ENCODE measurements at regions not wholly inside any gene's neighbourhood (a gene's known extent, or its start where the extent isn't known, plus 50 kb on each side); places are given as distances from the start of the nearest gene placed in this dataset.
"Not testable (repeated sequence)": the region's sequence is repeated elsewhere in the genome, so short reads cannot be mapped to it uniquely, and the experiment has no call there.

DNA sequence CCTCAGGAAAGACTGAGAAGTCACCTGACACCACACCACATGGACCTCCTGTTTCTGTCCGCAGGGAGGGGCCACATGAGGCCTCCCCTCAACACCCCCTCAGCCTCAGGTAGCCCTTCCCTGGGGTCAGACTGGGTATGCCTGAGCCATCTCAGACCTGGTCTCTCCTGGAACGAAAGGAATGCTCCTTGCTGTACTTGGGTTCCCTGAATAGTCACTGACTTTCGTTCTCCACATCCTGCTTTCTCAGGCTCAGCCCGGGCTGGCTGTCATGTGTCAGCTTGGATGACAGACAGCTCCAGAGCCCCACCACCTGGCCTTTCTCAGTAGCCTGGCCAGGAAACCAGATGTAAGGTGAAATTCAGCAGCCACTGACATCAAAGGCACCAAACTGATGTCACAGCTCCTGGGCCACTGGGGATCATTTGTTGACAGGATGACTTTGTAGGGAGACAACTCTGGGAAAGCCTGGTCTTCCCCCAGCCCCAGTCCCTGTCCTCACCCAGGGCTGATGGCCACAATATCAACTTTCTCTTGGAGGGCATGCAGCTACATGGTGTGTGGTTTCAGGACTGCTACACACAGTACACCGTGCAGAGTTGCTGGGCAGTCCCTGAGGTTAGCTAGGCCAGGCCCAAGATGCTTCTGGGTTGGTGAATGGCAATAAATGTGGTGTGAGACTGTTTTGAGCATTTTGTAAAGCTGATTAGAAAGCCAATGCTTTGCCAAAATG, 141.4 kb upstream of the MRPS22 start:
- ATAC-seq, result no peak

- ATAC-seq, result no peak
Observed at GRCh38 chr3:139202959-139203349, 140.9 kb upstream of the MRPS22 start.

GRCh38 chr3:139203752-139204151, 140.1 kb upstream of the MRPS22 start:
- no peak for ATAC-seq

DNA sequence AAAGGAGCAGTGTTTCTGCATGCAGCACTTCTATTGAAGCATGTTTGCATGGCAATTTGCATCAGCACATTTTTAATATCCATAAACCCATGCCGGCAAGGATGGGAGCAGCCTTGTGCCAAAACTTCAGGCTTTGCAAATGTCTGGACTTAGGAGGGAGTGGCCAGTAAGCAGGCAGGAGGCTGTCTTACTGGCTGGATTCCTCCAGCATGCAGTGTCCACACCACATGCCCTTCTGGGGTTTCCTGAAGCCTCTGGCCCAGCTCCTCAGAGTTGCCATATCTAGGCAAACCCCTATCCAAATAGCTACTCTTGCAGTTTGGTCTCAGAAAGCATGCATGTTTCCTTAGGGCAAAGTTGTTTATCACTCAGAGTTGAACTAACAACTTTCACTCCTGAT, 139.1 kb upstream of the MRPS22 start:
- ATAC-seq, result no peak

GRCh38 chr3:139213936-139214335, 129.9 kb upstream of the MRPS22 start:
- ATAC-seq, result no peak

DNA sequence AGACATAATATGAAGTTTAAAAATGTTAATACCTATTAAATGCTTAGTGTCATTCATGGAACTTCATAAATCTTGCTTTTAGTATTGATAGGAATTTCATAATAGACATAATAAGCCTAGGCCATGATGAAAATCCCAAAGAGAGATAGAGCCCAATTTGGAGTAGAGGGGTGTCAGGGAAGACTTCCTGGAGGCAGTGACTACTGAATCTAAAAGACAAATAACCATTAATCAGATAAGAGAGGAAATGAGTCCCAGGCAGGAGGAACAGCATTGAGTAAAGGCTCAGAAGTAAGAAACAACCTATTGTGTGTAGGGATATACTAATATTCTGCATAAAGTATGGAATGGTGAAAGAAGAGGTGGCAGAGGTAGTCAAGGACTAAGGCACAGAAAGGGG, 126.9 kb upstream of the MRPS22 start:
- no peak for ATAC-seq

DNA sequence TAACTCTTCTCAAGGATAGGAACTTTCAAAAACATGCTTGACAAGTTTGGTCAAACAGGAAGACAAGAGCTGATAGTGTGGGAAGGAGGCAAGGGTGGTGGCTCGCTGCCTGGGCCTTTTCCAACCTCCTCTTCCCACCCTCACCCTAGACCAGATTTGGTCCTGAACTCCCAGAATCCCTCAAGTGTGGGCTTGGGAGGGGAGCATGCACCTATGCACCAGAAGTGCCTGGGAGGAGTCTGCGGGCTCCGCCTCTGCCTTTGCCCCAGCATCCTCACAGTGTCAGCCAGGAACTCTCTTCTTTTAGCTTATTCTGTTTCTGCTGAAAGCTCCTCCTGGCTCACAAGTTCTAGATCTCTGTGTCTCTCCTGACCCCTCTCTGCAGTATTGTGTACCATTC, 126.2 kb upstream of the MRPS22 start:
- ATAC-seq, result no peak

- ATAC-seq, result no peak
Observed at GRCh38 chr3:139218046-139218445, 125.8 kb upstream of the MRPS22 start.

GRCh38 chr3:139219463-139219862, 124.4 kb upstream of the MRPS22 start:
- no peak for ATAC-seq

GRCh38 chr3:139222100-139222657, 121.6 kb upstream of the MRPS22 start:
- ATAC-seq, result no peak

DNA sequence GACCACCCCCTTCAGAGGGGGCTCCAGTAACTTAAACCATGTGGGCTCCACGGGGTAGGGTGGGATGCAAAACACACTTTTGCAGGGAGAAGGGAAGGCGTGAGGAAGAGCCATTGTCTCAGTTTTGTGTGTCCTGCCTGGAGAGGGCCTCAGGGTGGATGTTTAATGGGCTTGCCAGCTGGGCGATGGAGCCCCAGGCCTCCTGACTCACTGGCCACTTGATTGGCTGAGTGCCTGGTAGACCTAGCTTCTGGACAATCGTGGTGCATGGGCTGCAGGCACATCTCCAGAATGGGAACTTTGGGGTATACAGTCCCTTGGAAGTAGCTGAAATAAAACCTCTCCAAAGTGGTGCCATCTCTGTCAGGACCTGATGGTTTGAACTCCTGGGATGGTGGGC, 118.3 kb upstream of the MRPS22 start:
- ATAC-seq, result no peak

- no peak for ATAC-seq
Observed at GRCh38 chr3:139226731-139227130, 117.1 kb upstream of the MRPS22 start.

- no peak for ATAC-seq
Observed at GRCh38 chr3:139227165-139227564, 116.7 kb upstream of the MRPS22 start.

- no peak for ATAC-seq
Observed at GRCh38 chr3:139227827-139228226, 116.0 kb upstream of the MRPS22 start.

DNA sequence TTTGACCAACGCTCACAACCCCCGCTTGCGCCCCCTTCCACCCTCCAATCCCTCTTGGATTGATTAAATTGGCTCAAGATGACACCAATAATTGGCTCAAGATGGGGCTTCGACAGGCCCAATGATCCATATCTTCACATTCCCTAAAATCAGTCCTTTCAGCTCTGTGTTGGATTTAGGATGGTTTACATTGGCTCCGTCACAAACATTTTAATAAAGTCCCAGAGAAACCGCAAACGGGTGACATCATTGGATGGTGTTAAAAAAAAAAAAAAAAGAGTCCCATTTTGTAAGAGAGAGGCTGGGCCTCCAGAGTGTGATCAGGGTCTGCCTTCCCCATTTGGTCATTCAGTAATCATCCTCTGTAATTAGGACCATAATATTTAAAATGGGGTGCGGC, 113.4 kb upstream of the MRPS22 start:
- no peak for ATAC-seq

- no peak for ATAC-seq
Observed at GRCh38 chr3:139231555-139232281, 112.1 kb upstream of the MRPS22 start.

DNA sequence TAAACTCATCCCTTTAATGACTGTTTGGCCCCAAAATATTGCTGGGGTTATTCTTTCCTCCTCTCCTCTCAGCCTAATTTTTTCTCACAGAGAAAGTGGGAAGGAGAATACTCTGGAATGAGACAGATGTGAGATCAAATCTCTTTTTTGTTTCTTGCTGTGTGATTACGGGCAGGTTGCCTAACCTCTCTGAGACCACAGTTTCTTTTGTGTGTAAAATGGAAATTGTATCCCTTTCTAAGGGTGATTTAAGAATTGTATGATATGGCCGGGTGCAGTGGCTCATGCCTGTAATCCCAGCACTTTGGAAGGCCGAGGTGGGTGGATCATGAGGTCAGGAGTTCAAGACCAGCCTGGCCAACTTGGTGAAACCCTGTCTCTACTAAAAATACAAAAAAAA, 111.5 kb upstream of the MRPS22 start:
- ATAC-seq, result not testable (repeated sequence)

DNA sequence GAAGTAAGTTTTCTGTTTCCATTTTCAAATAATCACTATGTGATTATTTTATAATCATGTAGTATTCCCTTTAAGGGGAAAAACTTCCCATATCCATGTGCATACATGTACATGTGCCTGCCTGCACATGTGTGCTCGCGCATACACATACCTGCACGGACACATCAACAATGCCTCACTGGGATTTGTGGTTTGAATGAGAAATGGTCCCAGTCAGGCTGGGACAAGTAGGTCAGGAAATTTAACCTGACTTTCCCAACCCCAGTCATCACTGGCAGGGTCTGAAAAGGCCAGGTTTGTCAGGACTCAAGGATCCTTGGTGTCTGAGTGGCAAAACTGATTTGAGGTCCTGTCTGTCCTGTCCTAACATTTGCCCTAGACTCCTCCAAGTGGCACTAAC, 109.3 kb upstream of the MRPS22 start:
- peak; percentile 83 for ATAC-seq

DNA sequence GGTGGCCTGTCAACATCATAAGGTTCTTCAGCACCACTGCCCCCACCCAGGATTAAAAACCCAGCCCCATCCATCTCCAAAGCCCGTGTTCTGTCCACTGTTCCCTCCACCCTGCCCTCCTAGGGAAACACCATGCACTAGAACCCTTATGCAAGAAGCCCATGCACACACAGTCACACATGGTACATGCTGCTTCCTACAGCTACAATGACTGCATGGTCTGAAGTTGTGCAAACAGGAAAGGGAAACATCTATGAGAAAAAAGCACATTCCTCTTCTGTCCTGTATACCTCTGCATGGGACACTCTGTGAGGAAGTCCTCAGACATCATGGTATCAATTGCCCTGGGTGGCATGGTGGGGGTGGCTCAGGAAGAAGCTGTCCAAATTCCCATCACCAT, 108.6 kb upstream of the MRPS22 start:
- ATAC-seq, result no peak

DNA sequence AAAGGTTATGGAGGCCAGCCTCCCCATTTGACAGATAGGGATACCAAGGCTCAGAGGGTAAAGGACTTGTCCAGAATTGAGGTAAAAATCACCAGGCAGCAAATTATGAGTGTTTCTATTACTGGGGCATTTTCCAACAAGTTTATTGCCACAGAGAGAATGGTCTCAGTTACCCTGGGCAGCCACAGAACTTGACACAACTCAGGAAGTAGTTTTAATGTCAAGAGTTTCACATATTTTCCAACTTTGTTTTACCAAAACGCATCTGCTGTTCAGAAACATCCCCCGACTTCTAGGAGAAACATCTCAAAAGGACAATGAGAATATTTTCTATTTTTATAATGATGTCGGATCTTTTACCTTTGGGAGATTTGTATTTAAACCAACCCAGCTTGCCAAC, 107.5 kb upstream of the MRPS22 start:
- no peak for ATAC-seq

DNA sequence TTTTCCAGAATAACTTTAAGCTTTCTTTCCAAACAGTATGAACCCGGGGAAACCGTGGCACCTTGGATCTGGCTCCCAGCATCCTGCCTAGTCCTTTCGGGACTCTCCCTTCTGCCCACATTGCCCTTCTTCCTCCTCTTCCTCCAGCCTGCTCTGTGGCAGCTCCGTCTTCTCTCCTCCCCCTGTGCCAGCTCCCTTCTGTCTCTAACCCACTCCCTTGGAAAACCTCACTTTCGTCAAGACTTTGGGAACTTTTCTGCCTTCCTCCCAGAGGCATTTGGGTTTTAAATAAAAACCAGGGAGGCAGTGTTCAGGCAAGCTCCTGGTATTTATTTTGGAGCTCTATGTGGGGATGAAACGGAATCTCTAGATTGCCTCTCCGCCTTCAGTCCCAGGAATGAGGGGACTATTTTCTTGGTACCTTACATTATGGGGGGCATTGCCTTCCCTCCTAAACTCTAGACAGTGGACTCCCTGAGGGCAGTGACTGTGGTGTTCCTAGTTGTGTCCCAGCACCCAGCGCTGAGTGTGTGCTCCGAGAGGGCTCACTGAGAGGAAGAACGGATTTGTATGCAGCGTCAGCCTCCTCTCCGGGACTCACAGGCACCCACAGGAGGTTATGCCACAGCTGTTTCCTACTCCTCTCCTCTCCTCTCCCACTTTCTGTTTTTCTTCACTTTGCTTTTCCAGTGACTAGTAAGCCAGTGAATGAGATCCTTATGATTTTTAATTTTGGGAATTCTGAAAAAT, 105.4 kb upstream of the MRPS22 start:
- ATAC-seq, result no peak

DNA sequence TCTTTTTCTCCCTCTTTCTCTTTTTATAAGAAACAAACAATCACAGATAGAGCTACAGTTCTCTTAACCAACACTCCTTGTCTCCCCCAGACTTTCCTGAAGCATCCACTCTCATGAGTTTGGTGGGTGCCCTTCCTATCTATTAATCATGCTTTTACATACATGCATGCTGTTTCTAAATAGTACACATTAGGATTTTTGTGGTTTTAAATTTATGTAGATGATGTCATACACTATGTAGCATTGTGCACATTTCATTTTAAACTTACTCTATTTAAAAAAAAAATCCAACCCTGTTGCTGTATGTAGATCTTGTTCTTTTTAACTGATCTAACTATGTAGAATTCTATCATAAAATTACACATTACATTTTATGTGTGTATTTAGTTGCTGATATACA, 104.3 kb upstream of the MRPS22 start:
- ATAC-seq, result no peak

DNA sequence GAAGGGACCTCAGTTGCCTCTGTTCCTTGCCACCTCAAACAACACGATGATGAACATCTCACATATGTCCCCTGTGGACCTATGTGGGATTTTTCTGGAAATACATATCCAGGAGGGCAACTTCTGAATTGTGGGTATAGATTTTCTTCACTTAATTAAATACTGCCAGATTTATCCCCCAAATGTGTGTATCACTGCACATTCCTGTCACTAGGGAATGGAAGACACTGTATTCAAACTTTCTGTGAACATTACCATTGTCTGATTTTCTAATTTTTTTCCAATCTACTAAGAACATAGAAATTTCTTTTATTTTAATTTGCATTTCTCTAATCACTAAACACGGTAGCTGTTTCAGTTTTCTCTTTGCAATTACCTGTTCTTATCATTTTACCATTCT, 102.0 kb upstream of the MRPS22 start:
- ATAC-seq, result no peak
